Progenitor cell of endocrine pancreas (in vitro differentiated cells): ENCODE measurements at regions not wholly inside any gene's neighbourhood (a gene's known extent, or its start where the extent isn't known, plus 50 kb on each side); places are given as distances from the start of the nearest gene placed in this dataset.

Source experiments
- DNase-seq: peaks from one replicate; pipeline ENCODE4 v3.0.0; 2021; ENCODE audit warnings: low spot score; ENCODE audit not compliant: unreplicated experiment
- H3K27ac Mint-ChIP-seq: 2 replicates; pipeline ENCODE4 v1.8.0; 2021; ENCODE audit warnings: mild to moderate bottlenecking, moderate library complexity, mixed read lengths
- H3K27me3 Mint-ChIP-seq: 2 replicates; pipeline ENCODE4 v1.8.0; 2021; ENCODE audit warnings: mixed read lengths
- H3K36me3 Mint-ChIP-seq: 2 replicates; pipeline ENCODE4 v1.8.0; 2022; ENCODE audit warnings: mixed read lengths; ENCODE audit not compliant: insufficient read depth
- H3K4me1 Mint-ChIP-seq: 2 replicates; pipeline ENCODE4 v1.8.0; 2021; ENCODE audit warnings: low read depth, mixed read lengths
- H3K4me3 Mint-ChIP-seq: 2 replicates; pipeline ENCODE4 v1.8.0; 2021; ENCODE audit warnings: low read depth, mild to moderate bottlenecking, moderate library complexity, mixed read lengths
- H3K9me3 Mint-ChIP-seq: 2 replicates; pipeline ENCODE4 v1.8.0; 2021; ENCODE audit warnings: low read depth, mixed read lengths
- TF ChIP-seq, protein P1 (sequence below): fragments of 200-600 bp; sonication (generic); IDR thresholded peaks from one replicate; pipeline ENCODE4 v1.5.0; 2021; ENCODE audit warnings: antibody characterized with exemption, mild to moderate bottlenecking; ENCODE audit not compliant: unreplicated experiment

DNA sequence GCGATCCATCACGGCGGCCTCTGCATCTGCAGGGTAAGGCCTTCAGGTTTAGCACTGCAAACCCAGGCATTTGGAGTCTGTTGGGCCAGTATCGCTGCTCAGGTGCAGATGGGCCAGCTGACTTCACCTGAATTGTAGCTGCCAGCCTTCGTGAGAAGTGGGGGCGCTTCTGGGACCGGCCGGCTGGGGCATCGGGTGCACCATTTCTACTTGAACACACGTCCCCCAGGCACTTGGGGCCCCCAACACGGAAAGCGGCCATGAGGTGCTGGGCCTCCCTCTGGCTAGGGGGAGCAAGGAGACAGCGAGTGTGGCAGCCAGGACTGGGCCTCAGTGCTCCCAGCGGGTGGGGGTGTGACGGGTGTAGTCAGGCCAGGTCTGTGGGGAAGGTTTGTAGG, 767.6 kb downstream of the KCNJ18 start:
- H3K27me3 Mint-ChIP-seq: no peaks in the 10 kb centered on the region
- H3K36me3 Mint-ChIP-seq: peaks cover 8% of the 10 kb centered on the region
- H3K4me3 Mint-ChIP-seq: no peak overlapping the region
- no peak for DNase-seq
- no peaks in the 10 kb centered on the region for H3K4me1 Mint-ChIP-seq
- peaks cover 57% of the 10 kb centered on the region for H3K9me3 Mint-ChIP-seq
- no peak overlapping the region for H3K27ac Mint-ChIP-seq
- TF ChIP-seq, protein P1, sequence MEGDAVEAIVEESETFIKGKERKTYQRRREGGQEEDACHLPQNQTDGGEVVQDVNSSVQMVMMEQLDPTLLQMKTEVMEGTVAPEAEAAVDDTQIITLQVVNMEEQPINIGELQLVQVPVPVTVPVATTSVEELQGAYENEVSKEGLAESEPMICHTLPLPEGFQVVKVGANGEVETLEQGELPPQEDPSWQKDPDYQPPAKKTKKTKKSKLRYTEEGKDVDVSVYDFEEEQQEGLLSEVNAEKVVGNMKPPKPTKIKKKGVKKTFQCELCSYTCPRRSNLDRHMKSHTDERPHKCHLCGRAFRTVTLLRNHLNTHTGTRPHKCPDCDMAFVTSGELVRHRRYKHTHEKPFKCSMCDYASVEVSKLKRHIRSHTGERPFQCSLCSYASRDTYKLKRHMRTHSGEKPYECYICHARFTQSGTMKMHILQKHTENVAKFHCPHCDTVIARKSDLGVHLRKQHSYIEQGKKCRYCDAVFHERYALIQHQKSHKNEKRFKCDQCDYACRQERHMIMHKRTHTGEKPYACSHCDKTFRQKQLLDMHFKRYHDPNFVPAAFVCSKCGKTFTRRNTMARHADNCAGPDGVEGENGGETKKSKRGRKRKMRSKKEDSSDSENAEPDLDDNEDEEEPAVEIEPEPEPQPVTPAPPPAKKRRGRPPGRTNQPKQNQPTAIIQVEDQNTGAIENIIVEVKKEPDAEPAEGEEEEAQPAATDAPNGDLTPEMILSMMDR: no peak

DNA sequence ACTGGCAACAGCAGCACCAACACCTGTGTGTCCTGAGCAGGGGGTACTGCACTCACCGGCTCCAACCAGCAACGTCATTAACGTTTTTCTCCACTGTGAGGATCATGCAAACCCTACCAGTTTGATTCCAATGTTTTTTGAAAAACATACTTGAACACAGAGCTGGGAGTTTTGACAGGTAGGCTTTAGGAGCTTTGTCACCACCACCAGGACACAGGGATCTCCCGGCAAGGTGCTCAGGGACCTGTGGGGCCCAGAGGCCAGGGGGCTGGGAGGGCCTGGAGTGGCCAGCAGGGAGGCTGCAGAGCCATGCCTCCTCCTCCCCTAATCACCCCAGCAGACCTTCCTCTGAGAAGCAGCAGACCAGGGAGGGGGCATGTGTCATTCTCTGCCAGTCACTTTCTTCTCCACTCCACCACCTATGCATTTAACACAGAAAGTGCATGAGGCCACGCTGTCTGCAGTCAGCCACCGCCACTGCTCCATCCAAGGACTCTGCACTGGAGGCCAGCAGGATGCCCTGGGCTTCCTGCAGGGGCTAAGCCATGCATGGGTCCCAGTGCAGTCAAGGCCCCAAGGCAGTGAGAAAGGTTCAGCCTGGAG, 768.2 kb downstream of the KCNJ18 start:
- H3K4me1 Mint-ChIP-seq: no peaks in the 10 kb centered on the region
- DNase-seq: no peak
- peaks cover 60% of the 10 kb centered on the region for H3K9me3 Mint-ChIP-seq
- no peaks in the 10 kb centered on the region for H3K27me3 Mint-ChIP-seq
- H3K27ac Mint-ChIP-seq: no peak overlapping the region
- TF ChIP-seq, protein P1: no peak
- H3K4me3 Mint-ChIP-seq: no peak overlapping the region
- peaks cover 5% of the 10 kb centered on the region for H3K36me3 Mint-ChIP-seq

DNA sequence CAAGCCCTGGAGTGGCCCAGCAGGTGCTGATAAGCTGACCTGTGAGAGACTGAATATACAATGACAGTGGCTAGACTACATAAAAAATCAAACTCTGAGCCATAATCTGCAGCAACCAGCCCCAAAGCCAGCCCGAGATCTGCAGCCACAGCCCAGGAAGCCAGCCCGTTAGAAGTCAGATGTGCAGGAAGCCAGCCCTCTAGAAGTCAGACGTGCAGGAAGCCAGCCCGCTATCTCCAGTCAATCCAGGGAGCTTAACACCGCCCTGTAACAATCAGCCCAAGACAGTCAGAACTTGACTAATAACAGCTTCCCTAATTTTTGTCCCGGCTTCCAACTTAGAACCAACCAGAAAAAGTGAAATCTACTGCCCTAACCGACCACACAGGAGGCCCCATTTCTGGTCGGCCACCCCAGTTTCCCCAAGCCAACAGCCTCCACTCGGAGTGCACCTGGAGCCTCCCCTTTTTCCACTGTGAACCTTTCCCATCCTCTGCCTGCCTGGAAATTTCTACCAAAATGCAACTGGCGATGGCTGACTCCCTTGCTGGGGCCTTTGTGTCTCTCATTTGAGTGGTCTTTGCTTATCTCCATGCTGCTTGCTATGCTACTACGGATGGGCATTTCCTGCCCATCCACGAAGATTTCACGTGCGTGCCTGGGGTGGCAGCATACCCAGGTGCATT, 769.3 kb downstream of the KCNJ18 start:
- no peak for DNase-seq
- peaks cover 5% of the 10 kb centered on the region for H3K36me3 Mint-ChIP-seq
- H3K4me1 Mint-ChIP-seq: no peaks in the 10 kb centered on the region
- H3K27me3 Mint-ChIP-seq: no peaks in the 10 kb centered on the region
- no peak overlapping the region for H3K27ac Mint-ChIP-seq
- H3K4me3 Mint-ChIP-seq: no peak overlapping the region
- peaks cover 62% of the 10 kb centered on the region for H3K9me3 Mint-ChIP-seq
- TF ChIP-seq, protein P1: no peak

DNA sequence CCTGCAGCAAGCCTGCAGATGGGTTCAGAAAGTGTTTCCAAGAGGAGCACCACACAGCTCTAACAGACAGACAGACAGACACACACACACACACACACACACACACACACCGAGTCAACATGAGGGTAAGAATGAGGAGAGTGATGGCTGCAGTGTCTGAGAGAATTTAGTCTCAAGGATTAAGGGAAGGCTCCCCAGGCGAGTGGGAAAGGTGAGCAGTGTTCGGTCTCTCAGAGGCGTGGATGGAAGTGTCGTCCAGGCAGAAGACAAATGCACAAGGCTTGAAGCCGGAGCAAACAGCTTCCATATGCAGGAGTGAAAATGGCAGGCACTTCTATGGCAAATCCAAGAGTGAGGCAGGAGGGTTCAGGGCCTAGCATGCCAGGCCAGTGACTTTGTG, 770.1 kb downstream of the KCNJ18 start:
- Mint-ChIP-seq H3K9me3 (peaks cover 64% of the 10 kb centered on the region), H3K36me3 (peaks cover 5% of the 10 kb centered on the region)
- TF ChIP-seq, protein P1: no peak

DNA sequence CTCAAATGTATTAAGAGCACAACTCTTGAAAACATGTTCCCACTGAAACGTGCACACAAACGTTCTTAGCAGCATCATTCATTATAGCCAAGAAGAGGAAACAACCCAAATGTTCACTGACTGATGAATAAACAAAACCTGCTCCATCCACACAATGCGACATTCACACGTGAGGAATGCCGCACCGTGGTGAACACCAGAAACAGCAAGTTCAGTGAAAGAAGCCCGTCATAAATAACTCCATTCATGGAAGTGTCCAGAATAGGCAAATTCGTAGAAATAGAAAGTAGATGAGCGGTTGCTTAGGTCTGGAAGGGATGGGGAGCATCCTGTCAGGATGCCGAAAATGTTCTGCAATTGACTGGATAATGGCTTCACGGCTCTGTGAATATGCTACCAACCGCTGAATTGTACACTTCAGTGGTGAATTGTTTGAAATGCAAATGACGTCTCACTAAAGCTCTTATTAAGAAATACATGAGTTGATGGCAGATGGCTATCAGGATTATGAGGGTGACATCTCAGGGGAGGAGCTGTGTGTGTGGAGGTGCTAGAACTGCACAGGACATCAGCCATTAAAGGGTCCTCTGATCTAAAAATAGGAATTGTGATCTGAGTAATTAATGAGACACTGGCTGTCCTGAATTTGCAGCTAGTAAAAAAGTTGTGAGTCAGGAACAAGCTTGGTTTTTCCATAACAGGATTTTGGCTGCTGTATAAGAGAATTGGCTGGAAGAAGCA, 771.0 kb downstream of the KCNJ18 start:
- Mint-ChIP-seq H3K27me3 (no peaks in the 10 kb centered on the region), H3K36me3 (peaks cover 8% of the 10 kb centered on the region), H3K27ac (no peak overlapping the region), H3K4me3 (no peak overlapping the region), H3K9me3 (peaks cover 64% of the 10 kb centered on the region), H3K4me1 (no peaks in the 10 kb centered on the region)
- no peak for DNase-seq
- TF ChIP-seq, protein P1: no peak

More for the DNA sequence above, 770.1 kb downstream of the KCNJ18 start:
- no peak for DNase-seq
- Mint-ChIP-seq H3K27me3 (no peaks in the 10 kb centered on the region), H3K4me1 (no peaks in the 10 kb centered on the region), H3K4me3 (no peak overlapping the region), H3K27ac (no peak overlapping the region)
